ENCODE measurements at regions not wholly inside any gene's neighbourhood (a gene's known extent, or its start where the extent isn't known, plus 50 kb on each side); places are given as distances from the start of the nearest gene placed in this dataset.
A peak's percentile ranks its signal among the peaks of the same experiment; 100 is the strongest.

DNA sequence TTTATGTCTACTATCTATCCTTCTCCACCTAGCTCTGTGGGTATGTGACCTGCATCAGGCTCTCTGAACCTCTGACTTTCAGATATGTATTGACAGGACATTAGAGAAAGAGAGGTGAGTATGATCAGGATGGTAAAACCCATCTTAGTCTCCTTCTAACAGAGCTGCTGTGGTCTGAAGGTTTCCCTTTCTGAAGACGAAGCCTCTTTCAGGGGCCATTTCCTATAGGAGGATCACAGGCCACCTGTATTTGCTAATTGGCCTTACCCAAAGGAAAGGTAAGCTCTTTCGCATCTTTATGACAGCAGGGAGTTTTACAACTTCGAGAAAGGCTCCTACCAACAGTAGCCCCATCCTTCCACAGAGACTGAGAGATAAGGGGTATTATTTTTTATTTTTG, 442.9 kb downstream of the KCNJ3 start:
- CTCF ChIA-PET, result interaction anchor here (1.3 kb wide), 1 partner anchor 13 kb away, joined by 3 read pairs; no protein-coding TSS in a partner anchor
- Histone ChIP-seq H3K36me3 (ENCODE audit: control insufficient read depth in 4 of 4, insufficient read depth in 4 of 4, low read length in 3 of 4) (no peaks in the 10 kb centered on the region), H3K4me3 (ENCODE audit: control insufficient read depth in 1 of 7, extremely low read depth in 1 of 7, insufficient read depth in 4 of 7, low read depth in 2 of 7, low read length in 6 of 7) (no peak overlapping the region), H3K4me1 (ENCODE audit: control extremely low read depth in 1 of 4, control insufficient read depth in 4 of 4, insufficient read depth in 4 of 4, low read length in 3 of 4) (no peaks in the 10 kb centered on the region), H3K9me3 (ENCODE audit: control extremely low read depth in 1 of 5, control insufficient read depth in 4 of 5, insufficient read depth in 2 of 5, low read depth in 1 of 5, low read length in 4 of 5) (no peaks in the 10 kb centered on the region), H3K27me3 (replicated peaks in 2 of 5; ENCODE audit: control insufficient read depth in 4 of 5, insufficient read depth in 5 of 5, low read length in 4 of 5) (no peaks in the 10 kb centered on the region), H3K27ac (ENCODE audit: insufficient read depth in 1 of 2, low read depth in 1 of 2, low read length in 2 of 2, poor library complexity in 1 of 2, severe bottlenecking in 2 of 2) (no peak overlapping the region)
- WGBS (ENCODE audit: insufficient coverage), result 100% methylated on average over 1 of the region's 3 CpGs
- no peak for DNase-seq
- POLR2A ChIA-PET, result no interaction called here

DNA sequence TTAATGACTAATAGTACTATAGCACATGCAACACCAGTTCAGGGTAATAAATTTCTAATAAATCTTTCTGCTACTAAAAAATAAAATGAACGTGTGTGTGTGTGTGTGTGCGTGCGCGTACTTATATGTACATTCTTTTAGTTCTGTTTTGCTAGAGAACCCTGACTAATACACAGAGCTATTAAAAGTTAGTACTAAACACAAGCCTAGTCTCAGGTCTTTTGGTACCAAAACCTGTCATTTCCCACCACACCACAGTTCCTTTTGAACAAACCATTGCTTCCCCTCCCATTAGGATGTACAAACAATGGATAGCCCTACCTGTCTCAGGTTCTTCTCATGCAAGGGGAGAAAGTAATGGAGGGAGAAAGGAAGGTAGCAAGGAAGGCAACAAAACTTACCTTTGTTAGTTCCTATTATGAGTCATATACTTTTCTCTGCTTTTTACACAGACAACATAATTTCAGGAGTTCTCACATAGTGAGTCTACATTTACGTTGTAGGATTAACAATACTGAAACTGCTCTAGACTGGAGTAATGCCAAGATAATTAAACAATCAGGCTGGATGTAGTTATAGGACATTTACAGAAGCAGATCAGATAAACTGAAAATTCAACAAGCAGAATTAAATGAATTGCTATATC, 427.2 kb downstream of the KCNJ3 start:
- DNase-seq, result no peak
- CTCF ChIA-PET, result no interaction called here
- no CpG with 5 or more reads among the region's 5 CpGs for WGBS (ENCODE audit: insufficient coverage)
- Histone ChIP-seq H3K9me3 (ENCODE audit: control extremely low read depth in 1 of 5, control insufficient read depth in 4 of 5, insufficient read depth in 2 of 5, low read depth in 1 of 5, low read length in 4 of 5) (peaks cover 0 to 4% (median 0%) of the 10 kb centered on the region in 5 experiments), H3K27ac (ENCODE audit: insufficient read depth in 1 of 2, low read depth in 1 of 2, low read length in 2 of 2, poor library complexity in 1 of 2, severe bottlenecking in 2 of 2) (no peak overlapping the region), H3K27me3 (replicated peaks in 2 of 5; ENCODE audit: control insufficient read depth in 4 of 5, insufficient read depth in 5 of 5, low read length in 4 of 5) (no peaks in the 10 kb centered on the region), H3K36me3 (ENCODE audit: control insufficient read depth in 4 of 4, insufficient read depth in 4 of 4, low read length in 3 of 4) (no peaks in the 10 kb centered on the region), H3K4me1 (ENCODE audit: control extremely low read depth in 1 of 4, control insufficient read depth in 4 of 4, insufficient read depth in 4 of 4, low read length in 3 of 4) (no peaks in the 10 kb centered on the region), H3K4me3 (ENCODE audit: control insufficient read depth in 1 of 7, extremely low read depth in 1 of 7, insufficient read depth in 4 of 7, low read depth in 2 of 7, low read length in 6 of 7) (no peak overlapping the region)
- POLR2A ChIA-PET, result no interaction called here

DNA sequence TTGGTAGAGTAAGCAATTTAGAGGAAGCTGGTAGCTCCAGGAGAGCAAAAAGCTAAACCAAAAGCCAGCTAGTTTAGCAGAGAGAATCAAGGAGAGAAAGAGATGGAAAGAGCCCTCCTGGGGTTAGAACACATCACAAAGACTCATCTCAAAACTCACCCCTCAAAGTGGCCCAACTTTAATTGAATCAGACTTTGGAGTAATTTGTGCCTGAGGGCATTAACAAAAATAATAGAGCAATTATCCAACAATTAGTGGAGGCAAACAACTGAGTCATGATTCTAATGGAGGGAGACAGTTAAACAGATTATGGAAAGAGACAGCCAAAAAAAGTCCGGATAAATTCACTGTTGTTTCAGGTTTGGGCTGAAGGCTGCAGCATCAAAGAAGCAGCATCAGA, 417.4 kb downstream of the KCNJ3 start:
- Histone ChIP-seq H3K4me1 (ENCODE audit: control extremely low read depth in 1 of 4, control insufficient read depth in 4 of 4, insufficient read depth in 4 of 4, low read length in 3 of 4) (no peaks in the 10 kb centered on the region), H3K27me3 (replicated peaks in 2 of 5; ENCODE audit: control insufficient read depth in 4 of 5, insufficient read depth in 5 of 5, low read length in 4 of 5) (no peaks in the 10 kb centered on the region), H3K27ac (ENCODE audit: insufficient read depth in 1 of 2, low read depth in 1 of 2, low read length in 2 of 2, poor library complexity in 1 of 2, severe bottlenecking in 2 of 2) (no peak overlapping the region), H3K4me3 (ENCODE audit: control insufficient read depth in 1 of 7, extremely low read depth in 1 of 7, insufficient read depth in 4 of 7, low read depth in 2 of 7, low read length in 6 of 7) (no peak overlapping the region), H3K36me3 (ENCODE audit: control insufficient read depth in 4 of 4, insufficient read depth in 4 of 4, low read length in 3 of 4) (no peaks in the 10 kb centered on the region), H3K9me3 (ENCODE audit: control extremely low read depth in 1 of 5, control insufficient read depth in 4 of 5, insufficient read depth in 2 of 5, low read depth in 1 of 5, low read length in 4 of 5) (peaks cover 0 to 5% (median 3%) of the 10 kb centered on the region in 5 experiments)
- POLR2A ChIA-PET, result no interaction called here
- CTCF ChIA-PET, result no interaction called here
- DNase-seq, result no peak
- WGBS (ENCODE audit: insufficient coverage), result no CpG with 5 or more reads among the region's 1 CpG

DNA sequence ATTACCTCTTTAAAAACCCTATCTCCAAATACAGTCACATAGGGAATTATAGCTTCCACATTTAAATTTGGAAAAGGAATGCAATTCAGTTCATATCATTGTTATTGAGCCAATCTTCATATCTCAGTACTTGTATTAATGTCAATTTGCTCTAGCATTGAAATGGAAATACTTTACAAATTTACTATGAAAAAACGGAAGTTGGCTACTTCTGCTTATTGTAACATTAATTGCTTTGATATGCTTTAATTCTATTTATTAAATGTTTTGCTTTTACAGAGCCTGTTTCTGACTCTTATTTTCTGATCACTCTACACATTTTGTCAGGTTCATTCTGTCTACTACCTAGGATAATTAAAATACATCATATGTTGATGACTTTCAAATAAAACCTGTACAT, 412.6 kb downstream of the KCNJ3 start:
- H3K9me3 ChIP-seq (ENCODE audit: control extremely low read depth in 1 of 5, control insufficient read depth in 4 of 5, insufficient read depth in 2 of 5, low read depth in 1 of 5, low read length in 4 of 5), result peaks cover 0 to 3% (median 0%) of the 10 kb centered on the region in 5 experiments
- H3K4me3 ChIP-seq (ENCODE audit: control insufficient read depth in 1 of 7, extremely low read depth in 1 of 7, insufficient read depth in 4 of 7, low read depth in 2 of 7, low read length in 6 of 7), result no peak overlapping the region
- no peaks in the 10 kb centered on the region for H3K27me3 ChIP-seq (replicated peaks in 2 of 5; ENCODE audit: control insufficient read depth in 4 of 5, insufficient read depth in 5 of 5, low read length in 4 of 5)
- H3K27ac ChIP-seq (ENCODE audit: insufficient read depth in 1 of 2, low read depth in 1 of 2, low read length in 2 of 2, poor library complexity in 1 of 2, severe bottlenecking in 2 of 2), result no peak overlapping the region
- ChIA-PET CTCF (no interaction called here), POLR2A (no interaction called here)
- DNase-seq, result peak in 1 of 3 donors; percentile 5
- H3K4me1 ChIP-seq (ENCODE audit: control extremely low read depth in 1 of 4, control insufficient read depth in 4 of 4, insufficient read depth in 4 of 4, low read length in 3 of 4), result no peaks in the 10 kb centered on the region
- no CpG with 5 or more reads among the region's 1 CpG for WGBS (ENCODE audit: insufficient coverage)
- no peaks in the 10 kb centered on the region for H3K36me3 ChIP-seq (ENCODE audit: control insufficient read depth in 4 of 4, insufficient read depth in 4 of 4, low read length in 3 of 4)

DNA sequence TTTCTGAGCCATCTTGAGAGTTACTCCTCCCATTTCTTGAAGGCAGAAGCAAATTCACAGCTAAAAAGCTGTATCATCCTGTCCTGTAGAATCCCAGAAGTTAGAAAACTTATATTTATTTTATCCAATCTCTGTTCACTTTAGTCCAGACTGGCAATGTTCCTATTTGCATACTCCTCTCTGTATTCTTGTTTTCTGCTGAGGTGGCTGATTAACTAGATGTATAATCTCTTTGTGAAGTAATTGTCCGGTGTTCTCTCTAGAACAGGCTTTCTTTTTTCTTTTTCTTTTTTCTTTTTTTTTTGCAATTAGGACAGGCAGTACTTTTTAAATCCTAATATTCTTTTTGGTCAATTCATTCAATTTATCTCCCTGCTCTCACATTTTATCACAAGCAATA, 411.0 kb downstream of the KCNJ3 start:
- no peak overlapping the region for H3K27ac ChIP-seq (ENCODE audit: insufficient read depth in 1 of 2, low read depth in 1 of 2, low read length in 2 of 2, poor library complexity in 1 of 2, severe bottlenecking in 2 of 2)
- no peaks in the 10 kb centered on the region for H3K9me3 ChIP-seq (ENCODE audit: control extremely low read depth in 1 of 5, control insufficient read depth in 4 of 5, insufficient read depth in 2 of 5, low read depth in 1 of 5, low read length in 4 of 5)
- no peak for DNase-seq
- no peak overlapping the region for H3K4me3 ChIP-seq (ENCODE audit: control insufficient read depth in 1 of 7, extremely low read depth in 1 of 7, insufficient read depth in 4 of 7, low read depth in 2 of 7, low read length in 6 of 7)
- WGBS (ENCODE audit: insufficient coverage), result no CpG with 5 or more reads among the region's 1 CpG
- H3K36me3 ChIP-seq (ENCODE audit: control insufficient read depth in 4 of 4, insufficient read depth in 4 of 4, low read length in 3 of 4), result no peaks in the 10 kb centered on the region
- CTCF ChIA-PET, result no interaction called here
- H3K27me3 ChIP-seq (replicated peaks in 2 of 5; ENCODE audit: control insufficient read depth in 4 of 5, insufficient read depth in 5 of 5, low read length in 4 of 5), result no peaks in the 10 kb centered on the region
- H3K4me1 ChIP-seq (ENCODE audit: control extremely low read depth in 1 of 4, control insufficient read depth in 4 of 4, insufficient read depth in 4 of 4, low read length in 3 of 4), result no peaks in the 10 kb centered on the region
- POLR2A ChIA-PET, result no interaction called here

DNA sequence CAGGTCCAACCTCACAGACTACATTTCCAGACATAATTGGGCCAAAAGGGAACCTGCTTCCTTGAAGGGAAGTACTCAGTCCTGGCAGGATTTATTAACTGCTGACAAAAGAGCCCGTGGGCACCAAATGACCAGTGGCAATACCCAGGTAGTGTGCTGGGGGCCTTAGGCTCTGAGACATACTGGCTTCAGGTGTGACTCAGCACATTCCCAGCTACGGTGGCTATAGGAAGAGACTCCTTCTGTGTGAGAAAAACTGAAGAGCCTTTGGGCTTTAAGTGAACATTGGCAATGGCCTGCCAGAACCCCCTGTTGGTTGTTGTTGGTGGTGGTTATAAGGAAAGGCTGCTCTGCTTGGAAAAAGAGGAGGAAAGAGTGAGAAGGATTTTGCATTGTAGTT, 401.8 kb downstream of the KCNJ3 start:
- ChIA-PET CTCF (no interaction called here), POLR2A (no interaction called here)
- H3K4me1 ChIP-seq (ENCODE audit: control extremely low read depth in 1 of 4, control insufficient read depth in 4 of 4, insufficient read depth in 4 of 4, low read length in 3 of 4), result no peaks in the 10 kb centered on the region
- no peak overlapping the region for H3K27ac ChIP-seq (ENCODE audit: insufficient read depth in 1 of 2, low read depth in 1 of 2, low read length in 2 of 2, poor library complexity in 1 of 2, severe bottlenecking in 2 of 2)
- H3K4me3 ChIP-seq (ENCODE audit: control insufficient read depth in 1 of 7, extremely low read depth in 1 of 7, insufficient read depth in 4 of 7, low read depth in 2 of 7, low read length in 6 of 7), result no peak overlapping the region
- no peaks in the 10 kb centered on the region for H3K36me3 ChIP-seq (ENCODE audit: control insufficient read depth in 4 of 4, insufficient read depth in 4 of 4, low read length in 3 of 4)
- peaks cover 0 to 12% (median 0%) of the 10 kb centered on the region in 5 experiments for H3K9me3 ChIP-seq (ENCODE audit: control extremely low read depth in 1 of 5, control insufficient read depth in 4 of 5, insufficient read depth in 2 of 5, low read depth in 1 of 5, low read length in 4 of 5)
- no peak for DNase-seq
- H3K27me3 ChIP-seq (replicated peaks in 2 of 5; ENCODE audit: control insufficient read depth in 4 of 5, insufficient read depth in 5 of 5, low read length in 4 of 5), result no peaks in the 10 kb centered on the region
- 54% methylated on average over 2 of the region's 2 CpGs for WGBS (ENCODE audit: insufficient coverage)

DNA sequence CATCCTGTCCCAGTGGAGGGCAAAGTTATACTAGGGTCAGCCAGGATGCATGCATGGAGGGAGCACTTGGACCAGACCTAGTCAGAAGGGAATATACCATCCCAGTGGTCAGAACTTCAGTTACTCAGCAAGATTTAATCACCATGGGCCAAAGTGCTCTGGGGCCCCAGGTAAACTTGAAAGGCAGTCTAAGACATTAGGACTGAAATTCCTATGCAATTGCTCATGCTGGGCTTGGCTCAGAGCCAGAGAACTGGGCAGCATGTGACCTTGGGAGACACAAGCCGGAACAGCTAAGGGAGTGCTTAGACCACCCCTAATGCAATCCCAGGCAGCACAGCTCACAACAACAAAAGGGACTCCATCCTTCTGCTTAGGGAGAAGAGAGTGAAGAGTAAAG, 401.3 kb downstream of the KCNJ3 start:
- no peak for DNase-seq
- H3K4me1 ChIP-seq (ENCODE audit: control extremely low read depth in 1 of 4, control insufficient read depth in 4 of 4, insufficient read depth in 4 of 4, low read length in 3 of 4), result no peaks in the 10 kb centered on the region
- no peaks in the 10 kb centered on the region for H3K27me3 ChIP-seq (replicated peaks in 2 of 5; ENCODE audit: control insufficient read depth in 4 of 5, insufficient read depth in 5 of 5, low read length in 4 of 5)
- H3K36me3 ChIP-seq (ENCODE audit: control insufficient read depth in 4 of 4, insufficient read depth in 4 of 4, low read length in 3 of 4), result no peaks in the 10 kb centered on the region
- ChIA-PET CTCF (no interaction called here), POLR2A (no interaction called here)
- no peak overlapping the region for H3K27ac ChIP-seq (ENCODE audit: insufficient read depth in 1 of 2, low read depth in 1 of 2, low read length in 2 of 2, poor library complexity in 1 of 2, severe bottlenecking in 2 of 2)
- H3K4me3 ChIP-seq (ENCODE audit: control insufficient read depth in 1 of 7, extremely low read depth in 1 of 7, insufficient read depth in 4 of 7, low read depth in 2 of 7, low read length in 6 of 7), result no peak overlapping the region
- 100% methylated on average over 1 of the region's 1 CpG for whole genome bisulfite sequencing (ENCODE audit: insufficient coverage)
- H3K9me3 ChIP-seq (ENCODE audit: control extremely low read depth in 1 of 5, control insufficient read depth in 4 of 5, insufficient read depth in 2 of 5, low read depth in 1 of 5, low read length in 4 of 5), result peaks cover 0 to 12% (median 0%) of the 10 kb centered on the region in 5 experiments
